HuH-7 (cell line): ENCODE measurements at regions not wholly inside any gene's neighbourhood (a gene's known extent, or its start where the extent isn't known, plus 50 kb on each side); places are given as distances from the start of the nearest gene placed in this dataset.

Experiments used
- DNase-seq: peaks from one replicate; pipeline ENCODE4 v3.0.0; 2011; ENCODE audit warnings: low spot score

GRCh38 chr6:90435207-90435899 lies 138.7 kb upstream of the BACH2 start:
- no peak for DNase-seq

- no peak for DNase-seq
Observed at GRCh38 chr6:90434094-90434493, 137.5 kb upstream of the BACH2 start.

DNA sequence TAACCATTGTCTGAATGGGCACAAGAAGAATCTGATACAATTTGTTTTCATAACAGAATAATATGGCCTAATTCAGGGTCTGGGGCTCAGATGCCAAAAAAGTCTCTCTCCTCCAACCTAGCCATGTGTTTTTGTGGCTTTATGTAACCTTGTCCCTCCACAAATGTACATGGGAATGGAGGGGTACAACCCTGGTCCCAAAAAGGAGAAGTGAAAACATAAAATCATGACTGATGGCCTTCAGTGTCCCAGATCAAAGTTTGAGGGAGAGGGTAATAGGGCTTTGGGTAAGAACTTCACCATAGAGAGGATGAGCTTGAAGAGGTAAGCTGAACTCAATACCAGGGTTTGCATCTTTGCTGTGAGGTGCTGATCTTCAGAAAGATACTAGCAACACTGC lies 136.3 kb upstream of the BACH2 start:
- DNase-seq, result no peak

GRCh38 chr6:90432041-90432775 lies 135.6 kb upstream of the BACH2 start:
- no peak for DNase-seq

DNA sequence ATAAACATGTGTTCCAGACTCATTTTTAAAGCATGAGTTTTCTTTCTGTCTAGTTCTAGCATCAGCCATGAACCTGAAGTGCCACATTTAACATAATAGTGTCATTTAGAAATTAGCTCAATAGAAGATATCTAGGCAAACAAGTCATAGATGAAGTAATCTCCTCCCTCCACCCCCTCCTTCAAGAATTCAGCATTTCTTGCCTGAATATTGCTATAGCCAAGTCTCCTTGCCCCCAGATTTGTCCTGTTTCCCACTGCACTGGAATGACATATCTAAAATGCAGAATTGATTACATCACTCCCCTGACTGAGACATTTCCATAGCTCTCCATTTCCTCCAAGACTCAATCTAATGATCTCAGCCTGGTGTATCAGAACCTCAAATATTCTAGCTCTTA lies 134.9 kb upstream of the BACH2 start:
- no peak for DNase-seq

GRCh38 chr6:90429713-90430112 lies 133.1 kb upstream of the BACH2 start:
- DNase-seq, result no peak

- no peak for DNase-seq
Observed at GRCh38 chr6:90428514-90428913, 131.9 kb upstream of the BACH2 start.

GRCh38 chr6:90425161-90425641 lies 128.6 kb upstream of the BACH2 start:
- DNase-seq, result no peak

DNA sequence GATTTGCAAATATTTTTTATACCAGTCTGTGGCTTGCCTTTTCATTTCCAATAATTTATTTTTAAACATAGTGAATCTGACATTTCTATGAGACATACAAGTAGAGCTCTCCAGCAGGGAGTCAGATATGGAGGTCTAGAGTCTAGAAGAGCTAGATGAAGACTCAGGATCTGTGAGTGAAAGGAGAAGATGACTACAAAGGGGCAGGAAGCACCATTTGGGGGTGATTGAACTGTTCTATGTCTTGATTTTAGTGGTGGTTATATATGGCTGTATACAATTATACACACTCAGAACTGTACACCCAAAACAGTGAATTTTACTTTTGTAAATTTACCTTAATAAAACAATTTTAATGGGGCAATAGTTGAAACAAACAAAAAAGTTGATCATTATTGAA lies 127.9 kb upstream of the BACH2 start:
- no peak for DNase-seq

DNA sequence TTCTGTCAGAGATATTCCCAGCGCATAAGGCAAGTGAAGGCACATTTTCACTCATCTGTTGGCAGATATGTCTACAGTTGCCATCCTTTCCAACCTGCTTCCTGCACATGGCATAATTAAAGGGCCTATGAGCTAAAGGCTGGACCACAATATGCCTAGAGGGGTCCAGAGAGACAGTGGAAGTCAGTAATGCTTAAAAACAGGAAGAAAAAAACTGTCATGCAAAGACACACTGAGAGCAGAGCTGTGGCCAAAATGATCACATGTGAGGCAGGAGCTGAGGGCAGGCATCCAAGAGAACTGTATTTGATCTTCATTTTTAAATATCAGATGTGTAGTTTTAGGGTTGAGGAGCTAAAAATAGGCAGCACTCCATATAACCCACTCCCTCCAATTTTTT lies 125.0 kb upstream of the BACH2 start:
- DNase-seq, result no peak

DNA sequence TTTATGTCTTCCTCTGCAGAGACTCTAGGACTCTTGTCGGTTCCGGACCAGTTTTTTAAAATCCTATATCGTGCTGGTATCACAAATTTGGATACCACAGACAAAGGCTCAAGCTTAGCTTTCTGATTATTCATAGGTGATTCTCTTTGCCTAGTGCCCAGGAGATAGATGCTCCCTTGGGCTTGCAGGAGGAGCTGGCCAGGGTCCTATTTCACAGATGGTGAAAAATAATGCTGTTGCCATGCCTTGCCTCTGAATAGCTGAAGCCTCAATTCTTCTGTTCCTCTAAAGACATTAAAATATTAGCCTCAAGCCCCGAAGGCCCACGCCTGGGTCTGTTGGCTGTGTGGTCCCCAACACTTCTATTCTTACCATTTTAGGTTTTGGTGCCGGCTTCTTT lies 123.9 kb upstream of the BACH2 start:
- no peak for DNase-seq

DNA sequence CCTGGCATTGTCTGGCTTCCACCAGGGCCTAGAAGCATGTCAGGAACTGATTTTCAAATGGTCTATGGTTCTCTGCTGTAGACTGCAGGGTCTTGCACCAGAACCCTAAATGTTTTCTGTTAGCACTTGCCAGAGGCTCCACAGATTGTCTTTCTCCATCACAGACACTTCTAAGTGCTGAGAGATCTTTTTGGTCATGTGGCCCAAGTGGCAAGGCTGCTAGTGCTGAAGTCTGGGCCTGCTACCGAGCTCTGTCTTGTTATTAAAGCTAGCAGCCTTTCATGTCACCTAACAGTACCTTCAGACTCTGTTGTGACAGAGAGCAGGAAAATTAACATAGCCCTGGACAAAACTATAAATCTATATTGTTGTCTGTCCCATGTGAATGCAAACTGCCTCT lies 120.7 kb upstream of the BACH2 start:
- no peak for DNase-seq

- DNase-seq, result no peak
Observed at GRCh38 chr6:90416322-90416721, 119.7 kb upstream of the BACH2 start.

DNA sequence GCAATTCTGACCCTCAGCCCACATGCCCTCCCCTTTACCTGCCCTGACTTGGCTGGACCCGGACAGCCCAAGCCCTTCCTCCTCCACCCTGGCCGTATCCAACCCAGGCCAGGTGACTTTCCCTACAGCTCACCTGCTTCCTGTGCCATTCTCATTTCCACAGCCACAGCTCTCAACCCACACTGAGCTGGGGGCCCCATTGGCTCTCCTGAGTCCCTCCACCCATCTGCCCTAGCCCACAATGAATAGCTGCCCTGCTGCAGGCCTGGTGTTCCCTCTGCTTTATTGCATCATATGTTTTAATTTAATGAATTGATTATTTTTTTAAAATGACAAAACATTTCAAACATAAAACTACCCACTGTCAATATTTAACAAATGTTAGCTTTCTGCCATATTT lies 118.5 kb upstream of the BACH2 start:
- no peak for DNase-seq

DNA sequence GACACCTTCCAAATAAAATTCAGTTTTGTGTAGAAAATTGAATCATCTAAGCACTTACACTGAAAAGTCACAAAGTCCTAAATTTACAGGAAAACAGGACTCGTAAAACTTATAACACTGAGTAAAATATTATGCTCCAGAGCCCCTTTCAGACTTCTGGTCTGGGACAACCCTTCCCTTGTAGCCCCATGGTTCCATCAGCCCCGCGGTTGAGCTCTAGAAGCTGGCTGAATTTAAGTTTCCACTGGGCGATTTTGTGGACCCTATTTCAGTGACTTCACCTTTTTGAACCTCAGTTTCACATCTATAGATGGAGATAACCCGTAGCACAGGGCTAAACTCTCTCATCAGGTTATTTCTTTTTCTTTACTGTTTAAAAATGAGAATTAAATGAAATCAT lies 117.7 kb upstream of the BACH2 start:
- no peak for DNase-seq

GRCh38 chr6:90413867-90414266 lies 117.2 kb upstream of the BACH2 start:
- DNase-seq, result no peak

- DNase-seq, result no peak
Observed at GRCh38 chr6:90413396-90413795, 116.8 kb upstream of the BACH2 start.

DNA sequence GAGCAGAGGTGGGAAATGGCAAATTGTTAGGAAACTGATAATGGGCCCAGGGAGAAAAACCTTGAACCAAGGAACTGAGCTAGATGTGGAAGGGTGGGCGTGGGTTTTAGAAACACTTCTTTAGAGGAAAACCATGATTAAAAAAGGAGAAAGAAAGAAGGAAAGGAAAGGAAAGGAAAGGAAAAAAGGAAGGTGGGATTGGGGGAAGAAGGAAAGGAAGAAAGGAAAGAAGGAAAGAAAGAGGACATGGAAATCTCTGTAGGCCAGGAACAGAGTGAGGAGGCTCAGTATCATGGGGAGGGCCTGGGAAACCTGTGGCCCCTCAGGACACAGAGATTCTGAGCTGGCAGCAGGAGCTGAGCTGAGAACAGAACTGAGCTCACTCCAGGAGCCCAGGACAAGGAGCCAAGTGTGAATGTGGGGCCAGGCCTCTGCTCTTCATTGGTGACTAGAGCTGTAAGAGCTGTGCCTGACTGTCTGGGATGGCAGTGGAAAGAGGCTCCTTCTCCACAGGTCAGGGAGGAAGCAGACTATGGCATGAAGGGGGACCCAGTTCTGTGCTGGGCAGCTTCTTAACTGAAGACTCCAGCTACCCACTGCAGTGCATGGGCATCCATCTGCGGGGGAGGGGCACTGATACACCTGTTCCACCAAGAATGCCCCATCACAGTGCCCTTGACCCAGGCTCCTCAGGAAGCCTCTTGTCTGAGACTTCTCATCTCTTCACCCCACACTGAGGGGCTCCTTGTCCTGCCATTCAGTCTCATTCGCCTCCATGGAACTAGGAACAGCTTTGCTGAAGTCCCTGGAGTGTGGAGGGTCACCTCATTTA lies 116.1 kb upstream of the BACH2 start:
- DNase-seq, result no peak

DNA sequence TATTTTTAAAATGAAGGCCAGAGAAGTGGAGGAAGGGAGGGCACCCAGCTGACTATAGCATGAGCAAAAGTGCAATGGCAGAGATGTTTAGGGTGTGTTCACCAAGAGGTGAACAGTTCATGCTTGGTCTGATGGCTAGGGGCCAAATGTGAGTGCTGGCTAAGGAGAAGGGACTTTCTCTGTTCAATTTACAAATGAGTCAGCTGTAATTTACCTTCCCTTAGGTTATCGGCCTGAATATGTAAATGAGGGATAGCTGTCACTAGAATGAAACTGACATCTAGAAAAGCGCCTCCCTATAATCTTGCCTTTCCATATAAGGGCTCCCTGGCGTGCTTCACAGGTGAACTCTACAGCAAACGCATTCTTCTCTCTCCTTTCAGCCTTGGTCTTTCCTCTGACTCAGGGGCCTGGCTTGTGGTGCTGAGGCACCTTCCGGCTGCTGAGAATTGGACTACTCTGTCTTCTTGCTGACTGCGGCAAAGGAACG lies 114.7 kb upstream of the BACH2 start:
- no peak for DNase-seq

DNA sequence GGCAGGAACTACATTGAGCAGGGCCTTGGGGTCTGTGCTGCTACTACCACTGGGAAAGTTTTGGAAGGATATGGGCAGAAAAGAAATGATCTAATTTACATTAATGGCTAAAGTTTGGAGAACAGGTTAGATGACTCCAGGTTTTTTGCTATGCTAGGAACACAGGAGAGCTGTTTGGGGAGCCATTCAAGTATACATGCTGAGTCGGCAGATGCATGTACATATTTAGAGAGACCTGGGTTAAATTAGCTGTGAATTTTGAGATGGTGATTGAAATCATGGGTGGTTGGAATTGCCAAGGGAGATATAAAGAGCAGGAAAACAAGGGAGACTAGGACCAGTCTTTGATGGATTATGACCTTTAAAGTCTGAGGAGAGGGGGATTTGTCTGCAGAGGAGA lies 113.1 kb upstream of the BACH2 start:
- DNase-seq, result no peak

DNA sequence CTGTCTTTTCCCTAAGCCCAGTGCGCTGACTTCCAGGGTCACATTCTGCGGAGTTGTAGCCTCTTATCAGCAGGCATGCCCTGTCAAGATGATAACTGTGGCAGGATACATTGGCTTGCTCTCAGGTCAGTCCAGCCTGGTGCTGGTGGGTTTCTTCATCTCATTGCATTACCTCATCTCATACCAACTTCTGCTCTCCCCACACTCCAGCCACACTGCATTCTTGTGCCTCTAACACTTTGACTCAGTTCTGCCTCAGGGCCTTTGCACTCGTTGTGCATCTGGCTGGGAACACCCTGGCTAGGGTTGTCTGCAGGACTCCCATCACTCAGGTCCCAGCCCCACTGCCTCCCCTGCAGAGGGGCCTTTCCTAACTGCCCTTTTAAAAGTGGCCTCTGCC lies 110.3 kb upstream of the BACH2 start:
- no peak for DNase-seq

GRCh38 chr6:90406142-90406794 lies 109.6 kb upstream of the BACH2 start:
- DNase-seq, result no peak
